ENCODE measurements at regions not wholly inside any gene's neighbourhood (a gene's known extent, or its start where the extent isn't known, plus 50 kb on each side); places are given as distances from the start of the nearest gene placed in this dataset.

DNA sequence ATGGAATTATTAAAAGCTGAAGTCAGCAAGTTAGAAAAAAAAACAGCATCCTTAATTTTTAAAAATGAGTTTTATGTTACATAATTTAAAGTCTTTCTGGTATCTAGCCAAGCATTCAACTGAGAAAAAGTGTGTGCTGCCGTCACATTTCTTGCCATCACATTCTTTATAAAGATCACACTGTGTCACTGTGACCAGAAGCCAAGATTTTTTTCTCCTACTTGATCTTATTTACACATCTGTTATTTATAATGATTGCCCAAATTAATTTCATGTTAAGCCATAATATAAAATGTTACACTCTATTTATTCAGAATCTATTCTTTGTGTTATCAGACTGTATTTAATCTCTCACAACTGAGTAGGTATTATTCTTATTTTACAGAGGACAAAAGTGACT lies 1603.7 kb downstream of the PLA2G4A start:
- H3K27me3 ChIP-seq (ENCODE audit: insufficient read depth, low read length), result no peaks in the 10 kb centered on the region
- H2AFZ ChIP-seq (ENCODE audit: low read length), result no peak overlapping the region
- H3K4me1 ChIP-seq (ENCODE audit: insufficient read depth, low read length), result no peaks in the 10 kb centered on the region
- TF ChIP-seq, protein P1, sequence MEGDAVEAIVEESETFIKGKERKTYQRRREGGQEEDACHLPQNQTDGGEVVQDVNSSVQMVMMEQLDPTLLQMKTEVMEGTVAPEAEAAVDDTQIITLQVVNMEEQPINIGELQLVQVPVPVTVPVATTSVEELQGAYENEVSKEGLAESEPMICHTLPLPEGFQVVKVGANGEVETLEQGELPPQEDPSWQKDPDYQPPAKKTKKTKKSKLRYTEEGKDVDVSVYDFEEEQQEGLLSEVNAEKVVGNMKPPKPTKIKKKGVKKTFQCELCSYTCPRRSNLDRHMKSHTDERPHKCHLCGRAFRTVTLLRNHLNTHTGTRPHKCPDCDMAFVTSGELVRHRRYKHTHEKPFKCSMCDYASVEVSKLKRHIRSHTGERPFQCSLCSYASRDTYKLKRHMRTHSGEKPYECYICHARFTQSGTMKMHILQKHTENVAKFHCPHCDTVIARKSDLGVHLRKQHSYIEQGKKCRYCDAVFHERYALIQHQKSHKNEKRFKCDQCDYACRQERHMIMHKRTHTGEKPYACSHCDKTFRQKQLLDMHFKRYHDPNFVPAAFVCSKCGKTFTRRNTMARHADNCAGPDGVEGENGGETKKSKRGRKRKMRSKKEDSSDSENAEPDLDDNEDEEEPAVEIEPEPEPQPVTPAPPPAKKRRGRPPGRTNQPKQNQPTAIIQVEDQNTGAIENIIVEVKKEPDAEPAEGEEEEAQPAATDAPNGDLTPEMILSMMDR (IDR thresholded peaks at IDR 0.05; ENCODE audit: extremely low read depth, low read depth, low read length), result no peak
- H3K27ac ChIP-seq (ENCODE audit: low read depth, low read length), result no peak overlapping the region
- H3K79me2 ChIP-seq (ENCODE audit: insufficient read depth, low read length), result no peaks in the 10 kb centered on the region
- H3K4me3 ChIP-seq (ENCODE audit: insufficient read depth, low read length), result no peak overlapping the region
- no peak overlapping the region for H3K4me2 ChIP-seq (ENCODE audit: insufficient read depth, low read length)
- no peaks in the 10 kb centered on the region for H3K9me3 ChIP-seq (ENCODE audit: low read depth, low read length)
- DNase-seq (ENCODE audit: insufficient read length, low spot score, missing footprints), result peak; percentile 19
- no peaks in the 10 kb centered on the region for H4K20me1 ChIP-seq (ENCODE audit: insufficient read depth, low read length)
- H3K36me3 ChIP-seq (ENCODE audit: insufficient read depth, low read length), result no peaks in the 10 kb centered on the region

DNA sequence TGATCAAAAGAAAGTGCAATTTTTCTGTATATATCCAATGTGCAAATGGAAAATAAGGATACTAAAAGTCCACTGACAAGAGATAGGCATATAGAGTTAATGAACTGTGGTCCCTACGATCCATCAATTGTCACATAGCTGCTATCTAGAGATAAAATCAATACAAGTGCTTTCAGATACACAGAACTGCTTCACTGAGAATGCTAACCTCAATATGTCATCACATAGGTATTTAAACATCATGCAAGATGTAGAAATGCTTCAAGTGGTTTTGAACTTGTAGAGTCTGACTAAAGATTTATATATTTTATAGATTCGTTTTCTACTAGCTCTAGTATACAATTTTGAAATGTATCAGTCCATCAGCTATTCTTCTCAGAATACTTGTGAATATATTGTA lies 1604.7 kb downstream of the PLA2G4A start:
- no peak overlapping the region for H3K4me3 ChIP-seq (ENCODE audit: insufficient read depth, low read length)
- no peaks in the 10 kb centered on the region for H4K20me1 ChIP-seq (ENCODE audit: insufficient read depth, low read length)
- H3K4me1 ChIP-seq (ENCODE audit: insufficient read depth, low read length), result no peaks in the 10 kb centered on the region
- H3K27ac ChIP-seq (ENCODE audit: low read depth, low read length), result no peak overlapping the region
- no peaks in the 10 kb centered on the region for H3K27me3 ChIP-seq (ENCODE audit: insufficient read depth, low read length)
- no peaks in the 10 kb centered on the region for H3K79me2 ChIP-seq (ENCODE audit: insufficient read depth, low read length)
- H3K4me2 ChIP-seq (ENCODE audit: insufficient read depth, low read length), result no peak overlapping the region
- no peak for DNase-seq (ENCODE audit: insufficient read length, low spot score, missing footprints)
- H3K9me3 ChIP-seq (ENCODE audit: low read depth, low read length), result no peaks in the 10 kb centered on the region
- no peaks in the 10 kb centered on the region for H3K36me3 ChIP-seq (ENCODE audit: insufficient read depth, low read length)
- TF ChIP-seq, protein P1 (IDR thresholded peaks at IDR 0.05; ENCODE audit: extremely low read depth, low read depth, low read length), result no peak
- no peak overlapping the region for H2AFZ ChIP-seq (ENCODE audit: low read length)

DNA sequence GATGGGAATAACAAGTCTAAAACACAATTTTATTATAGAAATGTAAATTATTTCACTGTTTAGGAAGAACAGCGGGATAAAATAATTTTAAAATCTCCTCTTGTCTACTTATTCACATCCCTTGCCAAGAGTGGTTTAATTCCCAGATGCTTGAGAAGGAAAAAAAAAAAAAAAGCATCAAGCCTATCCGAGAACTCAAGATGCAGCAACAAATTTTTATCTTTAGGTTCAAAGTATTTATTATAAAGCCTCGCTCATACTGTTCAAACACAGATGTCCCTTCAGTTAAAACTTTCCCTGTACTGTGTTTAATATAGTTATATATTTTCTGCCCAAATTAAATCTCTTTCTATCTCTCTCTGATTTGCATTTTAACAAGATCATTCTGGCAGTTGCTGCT lies 1615.8 kb downstream of the PLA2G4A start:
- Histone ChIP-seq H3K36me3 (ENCODE audit: insufficient read depth, low read length) (no peaks in the 10 kb centered on the region), H2AFZ (ENCODE audit: low read length) (no peak overlapping the region), H3K79me2 (ENCODE audit: insufficient read depth, low read length) (no peaks in the 10 kb centered on the region), H3K27ac (ENCODE audit: low read depth, low read length) (no peak overlapping the region), H3K4me2 (ENCODE audit: insufficient read depth, low read length) (no peak overlapping the region), H3K4me1 (ENCODE audit: insufficient read depth, low read length) (no peaks in the 10 kb centered on the region), H4K20me1 (ENCODE audit: insufficient read depth, low read length) (no peaks in the 10 kb centered on the region), H3K27me3 (ENCODE audit: insufficient read depth, low read length) (no peaks in the 10 kb centered on the region), H3K4me3 (ENCODE audit: insufficient read depth, low read length) (no peak overlapping the region), H3K9me3 (ENCODE audit: low read depth, low read length) (no peaks in the 10 kb centered on the region)
- TF ChIP-seq, protein P1 (IDR thresholded peaks at IDR 0.05; ENCODE audit: extremely low read depth, low read depth, low read length), result no peak
- no peak for DNase-seq (ENCODE audit: insufficient read length, low spot score, missing footprints)

DNA sequence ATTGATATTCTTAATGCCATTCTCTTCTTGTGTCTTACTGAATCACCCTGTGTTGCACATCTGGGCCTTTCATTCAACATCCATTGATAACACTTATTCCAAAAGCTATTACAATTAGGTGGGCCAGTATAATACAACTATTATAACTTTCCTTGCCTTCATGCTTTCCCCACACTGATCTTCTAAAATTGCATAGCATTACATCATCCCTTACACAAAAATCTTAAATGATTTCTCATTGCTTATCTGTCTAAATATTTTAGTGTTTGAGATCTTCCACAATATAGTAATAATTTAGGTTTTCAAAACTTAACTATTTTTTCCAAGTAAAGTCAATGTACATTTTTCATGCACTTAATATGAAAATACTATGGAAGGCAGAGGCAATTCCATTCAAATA lies 1634.1 kb downstream of the PLA2G4A start:
- Histone ChIP-seq H3K4me1 (ENCODE audit: insufficient read depth, low read length) (no peaks in the 10 kb centered on the region), H3K9me3 (ENCODE audit: low read depth, low read length) (no peaks in the 10 kb centered on the region), H3K36me3 (ENCODE audit: insufficient read depth, low read length) (no peaks in the 10 kb centered on the region), H2AFZ (ENCODE audit: low read length) (no peak overlapping the region), H3K27me3 (ENCODE audit: insufficient read depth, low read length) (no peaks in the 10 kb centered on the region), H3K4me2 (ENCODE audit: insufficient read depth, low read length) (no peak overlapping the region), H3K79me2 (ENCODE audit: insufficient read depth, low read length) (no peaks in the 10 kb centered on the region), H3K27ac (ENCODE audit: low read depth, low read length) (no peak overlapping the region), H4K20me1 (ENCODE audit: insufficient read depth, low read length) (no peaks in the 10 kb centered on the region), H3K4me3 (ENCODE audit: insufficient read depth, low read length) (no peak overlapping the region)
- no peak for DNase-seq (ENCODE audit: insufficient read length, low spot score, missing footprints)
- TF ChIP-seq, protein P1 (IDR thresholded peaks at IDR 0.05; ENCODE audit: extremely low read depth, low read depth, low read length), result no peak
